HG02938 (cell line): ENCODE measurements at regions not wholly inside any gene's neighbourhood (a gene's known extent, or its start where the extent isn't known, plus 50 kb on each side); places are given as distances from the start of the nearest gene placed in this dataset.
"Not testable (repeated sequence)": the region's sequence is repeated elsewhere in the genome, so short reads cannot be mapped to it uniquely, and the experiment has no call there.

Source experiments
- ATAC-seq: cut with Tn5 transposase; IDR thresholded peaks from one replicate; pipeline ENCODE4 v1.9.1; 2021; ENCODE audit warnings: mild to moderate bottlenecking, moderate library complexity; ENCODE audit not compliant: unreplicated experiment

- ATAC-seq = not testable (repeated sequence)
These were observed 382.4 kb upstream of the PODXL start for GRCh38 chr7:131938788-131939187.

GRCh38 chr7:131937868-131938267 lies 381.4 kb upstream of the PODXL start:
- no peak for ATAC-seq

GRCh38 chr7:131935180-131935579 lies 378.8 kb upstream of the PODXL start:
- ATAC-seq = no peak

- no peak for ATAC-seq
These were observed 378.0 kb upstream of the PODXL start for GRCh38 chr7:131934452-131934851.

- ATAC-seq = no peak
These were observed 377.4 kb upstream of the PODXL start for GRCh38 chr7:131933751-131934289.

- ATAC-seq = not testable (repeated sequence)
These were observed 376.8 kb upstream of the PODXL start for GRCh38 chr7:131933219-131933618.

GRCh38 chr7:131932271-131932670 lies 375.8 kb upstream of the PODXL start:
- no peak for ATAC-seq

GRCh38 chr7:131931370-131931769 lies 374.9 kb upstream of the PODXL start:
- ATAC-seq = no peak

- no peak for ATAC-seq
These were observed 373.2 kb upstream of the PODXL start for GRCh38 chr7:131929632-131930031.

GRCh38 chr7:131927770-131928423 lies 371.5 kb upstream of the PODXL start:
- no peak for ATAC-seq

- no peak for ATAC-seq
These were observed 369.2 kb upstream of the PODXL start for GRCh38 chr7:131925636-131926035.

- ATAC-seq = no peak
These were observed 368.4 kb upstream of the PODXL start for GRCh38 chr7:131924857-131925256.

GRCh38 chr7:131922948-131923347 lies 366.5 kb upstream of the PODXL start:
- ATAC-seq = not testable (repeated sequence)

- ATAC-seq = no peak
These were observed 364.6 kb upstream of the PODXL start for GRCh38 chr7:131921016-131921415.

- no peak for ATAC-seq
These were observed 363.7 kb upstream of the PODXL start for GRCh38 chr7:131919920-131920709.

GRCh38 chr7:131911112-131911511 lies 354.7 kb upstream of the PODXL start:
- ATAC-seq = no peak

- ATAC-seq = no peak
These were observed 352.8 kb upstream of the PODXL start for GRCh38 chr7:131909151-131909768.

- ATAC-seq = no peak
These were observed 352.3 kb upstream of the PODXL start for GRCh38 chr7:131908714-131909113.

GRCh38 chr7:131905471-131905973 lies 349.1 kb upstream of the PODXL start:
- no peak for ATAC-seq

GRCh38 chr7:131904760-131905327 lies 348.4 kb upstream of the PODXL start:
- no peak for ATAC-seq

- ATAC-seq = no peak
These were observed 346.9 kb upstream of the PODXL start for GRCh38 chr7:131903315-131903714.
